Right cardiac atrium (tissue), 5 donors: ENCODE measurements at regions not wholly inside any gene's neighbourhood (a gene's known extent, or its start where the extent isn't known, plus 50 kb on each side); places are given as distances from the start of the nearest gene placed in this dataset.

Source experiments
- ATAC-seq, 2 donors: fragments of 200-7000 bp; cut with Tn5 transposase; one replicate each; pipeline versions ENCODE4 v1.8.0 to v1.9.1; 2020; ENCODE audit warnings: moderate library complexity in 2 of 2, mild to moderate bottlenecking in 1 of 2
- DNase-seq, 3 donors: peaks; one replicate each; pipeline ENCODE4 v3.0.0-alpha.2; 2020
- H3K27ac ChIP-seq: one replicate; pipeline ENCODE4 v1.5.1; 2013; ENCODE audit warnings: mild to moderate bottlenecking, low read length, control low read depth, moderate library complexity
- H3K27me3 ChIP-seq: one replicate; pipeline ENCODE4 v1.6.1; 2013; ENCODE audit not compliant: control insufficient read depth, insufficient read depth
- H3K4me1 ChIP-seq: one replicate; pipeline ENCODE4 v1.6.1; 2013; ENCODE audit warnings: low read length; ENCODE audit not compliant: control insufficient read depth, insufficient read depth
- H3K4me3 ChIP-seq: one replicate; pipeline ENCODE4 v1.5.1; 2013; ENCODE audit warnings: low read length, control low read depth
- H3K9me3 ChIP-seq: one replicate; pipeline ENCODE4 v1.6.1; 2013; ENCODE audit warnings: low read length; ENCODE audit not compliant: control insufficient read depth
- WGBS: extraction: QIAGEN DNeasy Blood & Tissue Kit; methylation state at CpG from one replicate; pipeline ENCODE4 v1.1.7; 2013; 5-methylcytosine and 5-hydroxymethylcytosine counted together
- intact Hi-C, 4 donors: fragments of 100-400 bp; cut with DNase I; formaldehyde crosslinking; loops; one replicate each; pipeline versions ENCODE4 v1.11.0 to v1.14.0; 2022 to 2023
- donor health status: healthy with polysubstance abuse.
- donor health status: DM: no; HTN: yes; CAD: no.
- donor health status: DM: no; HTN: no; CAD: no.
- donor health status: DM: no; HTN: yes; CAD: no; lungs with severe emphysema.
- donor health status: DM: yes; HTN: yes; CAD: no.

GRCh38 chr4:71938776-71939175 is 93.0 kb upstream of the NPFFR2 start:
- no peaks in the 10 kb centered on the region for H3K4me1 ChIP-seq
- DNase-seq (no peak), ATAC-seq (no peak)
- H3K27ac ChIP-seq, result no peak overlapping the region
- intact Hi-C loops, result no loop called here
- H3K27me3 ChIP-seq, result no peaks in the 10 kb centered on the region
- H3K9me3 ChIP-seq, result no peaks in the 10 kb centered on the region
- no peak overlapping the region for H3K4me3 ChIP-seq

DNA sequence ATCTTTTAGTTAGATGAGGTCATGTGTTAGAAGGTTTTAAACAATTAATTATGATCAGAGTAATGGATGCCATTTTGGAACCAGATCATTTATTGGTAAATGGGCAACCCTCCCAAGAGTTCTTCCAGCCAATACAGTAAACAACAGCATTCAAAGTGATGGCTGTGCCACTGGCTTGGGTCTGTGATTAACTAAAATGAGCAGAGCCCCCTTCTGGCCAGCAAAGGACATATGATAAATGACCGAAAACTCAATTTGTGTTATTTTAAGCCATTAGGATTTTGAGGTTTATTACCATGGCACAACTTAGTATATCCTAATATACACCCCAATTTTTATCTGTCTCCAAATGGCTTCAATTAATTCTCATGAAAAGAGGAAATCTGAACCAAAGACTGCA is 90.8 kb upstream of the NPFFR2 start:
- intact Hi-C loops, result no loop called here
- DNase-seq (peak in 1 of 3 donors; percentile 10), ATAC-seq (no peak)
- Histone ChIP-seq H3K27me3 (no peaks in the 10 kb centered on the region), H3K4me1 (no peaks in the 10 kb centered on the region), H3K9me3 (no peaks in the 10 kb centered on the region), H3K4me3 (no peak overlapping the region), H3K27ac (no peak overlapping the region)
- WGBS, result 30% methylated on average over 1 of the region's 1 CpG

GRCh38 chr4:71944956-71945355 is 86.8 kb upstream of the NPFFR2 start:
- ATAC-seq (no peak), DNase-seq (no peak)
- H3K27ac ChIP-seq, result no peak overlapping the region
- intact Hi-C loops, result no loop called here
- H3K27me3 ChIP-seq, result no peaks in the 10 kb centered on the region
- no peaks in the 10 kb centered on the region for H3K4me1 ChIP-seq
- WGBS, result 59% methylated on average over 2 of the region's 2 CpGs
- H3K9me3 ChIP-seq, result no peaks in the 10 kb centered on the region
- H3K4me3 ChIP-seq, result no peak overlapping the region

GRCh38 chr4:71945791-71946190 is 86.0 kb upstream of the NPFFR2 start:
- intact Hi-C loops, result no loop called here
- DNase-seq, result no peak
- H3K27ac ChIP-seq, result no peak overlapping the region
- H3K9me3 ChIP-seq, result no peaks in the 10 kb centered on the region
- no peak overlapping the region for H3K4me3 ChIP-seq
- 31% methylated on average over 2 of the region's 2 CpGs for WGBS
- H3K27me3 ChIP-seq, result no peaks in the 10 kb centered on the region
- ATAC-seq, result no peak
- H3K4me1 ChIP-seq, result no peaks in the 10 kb centered on the region

DNA sequence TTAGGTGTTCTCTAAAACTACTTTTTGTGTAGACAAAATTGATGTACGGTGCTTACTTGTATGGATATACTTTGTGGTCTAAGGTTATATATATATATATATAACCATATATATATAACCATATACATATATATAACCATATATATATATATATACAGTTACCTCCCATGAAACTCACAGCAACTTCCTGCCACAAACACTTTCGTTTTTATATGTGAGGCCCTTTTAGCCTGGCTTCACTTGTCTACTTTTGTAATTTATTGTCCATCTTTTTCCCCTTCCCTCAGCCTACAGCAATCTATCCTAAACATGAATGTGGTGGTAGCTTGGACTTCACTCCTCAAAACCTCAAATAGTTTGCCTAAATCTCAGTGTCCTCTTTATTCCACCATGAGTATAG is 72.8 kb upstream of the NPFFR2 start:
- WGBS, result 61% methylated on average over 2 of the region's 2 CpGs
- intact Hi-C loops, result no loop called here
- ATAC-seq (no peak), DNase-seq (no peak)
- Histone ChIP-seq H3K9me3 (no peaks in the 10 kb centered on the region), H3K4me3 (no peak overlapping the region), H3K27me3 (no peaks in the 10 kb centered on the region), H3K27ac (no peak overlapping the region), H3K4me1 (no peaks in the 10 kb centered on the region)

GRCh38 chr4:71962622-71963264 is 69.1 kb upstream of the NPFFR2 start:
- no peak overlapping the region for H3K27ac ChIP-seq
- ATAC-seq (no peak), DNase-seq (no peak)
- no peaks in the 10 kb centered on the region for H3K4me1 ChIP-seq
- 82% methylated on average over 4 of the region's 4 CpGs for WGBS
- intact Hi-C loops, result no loop called here
- H3K4me3 ChIP-seq, result no peak overlapping the region
- H3K9me3 ChIP-seq, result no peaks in the 10 kb centered on the region
- no peaks in the 10 kb centered on the region for H3K27me3 ChIP-seq

DNA sequence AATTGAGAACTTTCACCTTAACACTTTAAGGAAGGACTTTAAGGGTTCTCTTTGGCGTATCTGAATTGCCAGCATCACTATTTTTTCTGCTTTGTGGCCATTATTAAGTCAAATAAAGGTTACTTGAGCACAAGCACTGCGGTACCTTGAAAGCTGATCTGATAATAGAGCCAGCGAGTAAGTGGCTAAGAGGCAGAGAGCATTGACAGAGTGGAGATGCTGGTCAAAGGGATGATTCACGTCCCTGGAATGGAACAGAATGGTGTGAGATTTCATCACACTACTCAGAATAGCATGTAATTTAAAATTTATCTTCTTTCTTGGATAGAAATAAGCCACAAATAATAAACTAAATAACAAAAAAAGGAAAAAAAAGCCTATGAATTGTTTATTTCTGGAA is 57.1 kb upstream of the NPFFR2 start:
- intact Hi-C loops, result no loop called here
- no peak overlapping the region for H3K27ac ChIP-seq
- ATAC-seq, result no peak
- WGBS, result 55% methylated on average over 4 of the region's 4 CpGs
- no peaks in the 10 kb centered on the region for H3K4me1 ChIP-seq
- H3K9me3 ChIP-seq, result no peaks in the 10 kb centered on the region
- no peak for DNase-seq
- H3K27me3 ChIP-seq, result no peaks in the 10 kb centered on the region
- H3K4me3 ChIP-seq, result no peak overlapping the region

DNA sequence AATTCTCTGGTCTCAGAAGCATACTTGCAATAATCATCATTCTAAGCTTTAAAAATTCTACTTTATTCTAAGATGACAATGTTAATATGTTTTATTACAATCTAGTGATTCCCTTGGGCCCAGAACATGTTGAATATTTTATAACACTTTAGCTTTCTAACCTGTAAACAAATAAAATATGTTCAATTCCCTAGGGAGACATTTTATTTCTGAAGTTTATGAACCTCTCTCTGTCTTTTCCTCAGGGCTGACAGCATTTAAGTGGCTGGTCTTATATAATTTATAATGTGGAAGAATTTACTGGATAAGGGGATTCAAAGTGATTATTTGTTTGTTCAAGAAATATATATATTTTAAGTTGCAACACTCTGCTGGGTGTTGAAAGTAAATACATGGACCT is 55.3 kb upstream of the NPFFR2 start:
- no peak overlapping the region for H3K27ac ChIP-seq
- no peak overlapping the region for H3K4me3 ChIP-seq
- H3K9me3 ChIP-seq, result no peaks in the 10 kb centered on the region
- intact Hi-C loops, result no loop called here
- no peaks in the 10 kb centered on the region for H3K4me1 ChIP-seq
- no peak for ATAC-seq
- H3K27me3 ChIP-seq, result no peaks in the 10 kb centered on the region
- no peak for DNase-seq

GRCh38 chr4:71978210-71978835 is 53.5 kb upstream of the NPFFR2 start:
- no peak overlapping the region for H3K27ac ChIP-seq
- DNase-seq, result no peak
- H3K4me3 ChIP-seq, result no peak overlapping the region
- 78% methylated on average over 1 of the region's 1 CpG for WGBS
- no peaks in the 10 kb centered on the region for H3K9me3 ChIP-seq
- intact Hi-C loops, result no loop called here
- no peaks in the 10 kb centered on the region for H3K27me3 ChIP-seq
- H3K4me1 ChIP-seq, result no peaks in the 10 kb centered on the region
- no peak for ATAC-seq

GRCh38 chr4:71980976-71981375 is 50.8 kb upstream of the NPFFR2 start:
- Histone ChIP-seq H3K4me3 (no peak overlapping the region), H3K9me3 (no peaks in the 10 kb centered on the region), H3K27ac (no peak overlapping the region), H3K27me3 (no peaks in the 10 kb centered on the region), H3K4me1 (no peaks in the 10 kb centered on the region)
- no peak for ATAC-seq
- intact Hi-C loops, result no loop called here
- DNase-seq, result no peak
- 76% methylated on average over 2 of the region's 2 CpGs for WGBS
